ENCODE measurements at regions not wholly inside any gene's neighbourhood (a gene's known extent, or its start where the extent isn't known, plus 50 kb on each side); places are given as distances from the start of the nearest gene placed in this dataset.
"Not testable (repeated sequence)": the region's sequence is repeated elsewhere in the genome, so short reads cannot be mapped to it uniquely, and the experiment has no call there.

DNA sequence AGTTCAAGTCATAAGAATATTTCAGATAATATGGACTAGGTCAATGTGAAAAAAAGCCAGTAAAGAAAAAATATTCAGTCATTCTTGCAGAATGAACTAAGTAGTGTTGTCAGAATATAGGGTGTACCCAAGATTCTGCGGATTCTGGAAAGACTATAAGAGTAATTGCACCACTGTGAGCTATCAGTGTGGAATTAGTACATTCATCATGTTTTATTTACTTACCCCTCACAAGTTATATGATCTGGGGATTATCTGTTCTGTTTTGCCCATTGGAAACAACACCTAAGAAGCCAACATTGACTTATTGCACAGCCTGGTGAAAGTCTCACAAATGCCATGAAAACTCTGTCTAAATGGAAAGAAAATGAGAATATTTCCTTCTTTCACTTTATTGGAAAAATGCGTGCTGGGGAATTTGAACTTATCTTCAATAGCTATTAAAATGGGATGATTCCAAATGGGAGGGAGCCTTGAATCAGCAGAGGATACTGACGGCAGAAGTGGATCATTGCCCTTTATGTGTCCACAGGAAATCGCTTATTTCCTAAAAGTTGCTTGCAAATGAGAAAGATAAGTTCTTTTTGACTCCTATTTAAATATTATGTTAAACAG, 563.3 kb upstream of the POM121L12 start:
- no peak for DNase-seq

DNA sequence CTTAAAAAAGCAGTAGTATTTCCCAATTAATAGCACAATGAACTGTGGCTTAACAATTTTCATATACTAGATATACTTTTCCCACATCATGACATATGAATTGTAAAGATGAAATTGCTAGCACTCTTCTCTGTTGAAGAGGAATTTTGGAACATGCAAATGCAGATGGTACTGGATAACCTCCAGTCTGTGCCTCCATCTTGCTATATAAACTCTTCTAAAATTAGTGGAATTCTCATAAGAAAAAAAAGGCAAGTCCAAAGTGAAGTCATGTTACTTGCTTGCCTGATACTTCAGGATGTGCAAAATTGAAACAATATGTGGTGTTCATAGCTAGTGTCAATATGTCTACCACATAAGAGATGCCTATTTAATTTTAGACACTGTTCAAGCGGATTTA, 570.2 kb upstream of the POM121L12 start:
- DNase-seq = no peak

- no peak for DNase-seq
Measured at GRCh38 chr7:52463341-52463740, 572.1 kb upstream of the POM121L12 start.

DNA sequence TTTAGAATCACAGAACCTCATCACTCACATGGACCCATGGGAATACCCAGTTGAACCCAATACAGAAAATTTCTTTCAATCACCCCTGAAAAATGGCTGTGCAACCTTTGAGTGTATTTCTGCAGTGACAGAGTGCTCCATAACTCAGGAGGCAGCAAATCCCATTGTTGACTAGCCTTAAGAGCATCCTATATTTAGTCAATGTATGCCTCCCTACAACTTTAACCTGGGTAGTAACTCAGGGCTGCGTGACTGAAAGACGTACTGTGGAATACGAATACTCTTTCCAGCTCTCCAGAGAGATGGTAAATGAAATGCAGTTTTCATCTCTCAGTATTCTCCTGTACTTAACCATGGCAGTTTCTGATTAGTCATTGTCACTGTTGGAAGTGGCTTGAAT, 573.0 kb upstream of the POM121L12 start:
- no peak for DNase-seq

- no peak for DNase-seq
Measured at GRCh38 chr7:52455571-52455970, 579.9 kb upstream of the POM121L12 start.

GRCh38 chr7:52450816-52451215, 584.6 kb upstream of the POM121L12 start:
- no peak for DNase-seq

GRCh38 chr7:52447581-52448180, 587.8 kb upstream of the POM121L12 start:
- no peak for DNase-seq

DNA sequence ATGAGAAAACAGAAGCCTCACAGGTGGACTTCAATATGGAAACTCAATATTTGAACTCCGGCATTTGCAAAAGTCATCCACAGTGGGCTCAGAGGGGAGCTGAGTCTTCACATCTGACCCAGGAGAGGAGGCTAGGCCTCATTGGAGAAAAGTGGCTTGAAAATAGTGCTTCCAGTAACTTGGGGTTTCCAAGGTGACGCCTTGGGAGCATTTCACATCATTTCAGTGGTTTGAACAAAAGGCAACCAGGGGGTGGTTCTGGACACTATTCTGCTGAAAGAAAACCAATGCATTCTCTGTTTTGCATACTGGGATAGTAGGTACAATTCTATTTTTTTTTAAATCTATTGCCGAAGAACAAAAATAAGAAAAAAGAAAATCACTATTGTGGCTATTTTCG, 599.2 kb upstream of the POM121L12 start:
- DNase-seq = no peak

DNA sequence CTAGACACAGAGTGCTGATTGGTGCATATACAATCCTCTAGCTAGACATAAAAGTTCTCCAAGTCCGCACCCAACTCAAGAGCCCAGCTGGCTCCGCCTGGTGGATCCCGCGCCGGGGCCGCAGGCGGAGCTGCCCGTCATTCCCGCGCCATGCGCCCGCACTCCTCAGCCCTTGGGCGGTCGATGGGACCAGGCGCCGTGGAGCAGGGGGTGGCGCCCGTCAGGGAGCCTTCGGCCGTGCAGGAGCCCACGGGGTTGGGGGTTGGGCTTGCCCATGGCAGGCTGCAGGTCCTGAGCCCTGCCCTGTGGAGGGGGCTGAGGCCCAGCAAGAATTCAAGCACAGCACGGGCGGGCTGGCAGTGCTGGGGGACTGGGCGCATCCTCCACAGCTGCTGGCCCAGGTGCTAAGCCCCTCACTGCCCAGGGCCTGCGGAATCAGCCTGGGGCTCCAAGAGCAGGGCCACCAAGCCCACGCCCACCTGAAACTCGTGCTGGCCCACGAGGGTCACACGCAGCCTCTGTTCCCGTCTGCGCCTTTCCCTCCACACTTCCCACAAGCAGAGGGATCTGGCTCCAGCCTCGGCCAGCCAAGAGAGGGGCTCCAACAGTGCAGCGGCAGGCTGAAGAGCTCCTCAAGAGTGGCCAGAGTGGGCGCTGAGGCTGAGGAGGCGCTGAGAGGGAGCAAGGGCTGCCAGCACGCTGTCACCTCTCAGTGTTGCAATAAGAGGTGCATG, 604.2 kb upstream of the POM121L12 start:
- DNase-seq = no peak

GRCh38 chr7:52423251-52423650, 612.2 kb upstream of the POM121L12 start:
- no peak for DNase-seq

DNA sequence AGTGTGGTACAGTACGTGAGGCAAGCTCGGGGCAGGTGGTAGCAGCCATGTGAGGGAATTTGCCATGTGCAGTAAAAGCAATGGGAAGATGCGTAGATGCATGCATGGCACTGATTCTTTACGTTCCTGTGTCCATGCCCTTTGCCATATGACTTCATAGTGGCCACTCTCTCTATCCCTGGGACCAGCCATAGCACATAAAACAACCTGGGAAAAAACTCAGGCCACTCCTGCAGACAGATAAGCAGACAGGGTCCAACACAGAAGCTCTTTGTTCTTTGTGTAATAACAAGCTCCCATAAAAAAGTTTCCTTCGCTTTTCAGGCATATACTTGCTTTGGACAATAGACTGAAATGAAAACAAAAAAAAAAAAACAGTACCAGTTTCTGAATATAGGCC, 622.4 kb upstream of the POM121L12 start:
- no peak for DNase-seq

- DNase-seq = no peak
Measured at GRCh38 chr7:52410032-52410431, 625.4 kb upstream of the POM121L12 start.

GRCh38 chr7:52406808-52407207, 628.6 kb upstream of the POM121L12 start:
- DNase-seq = no peak

GRCh38 chr7:52382731-52383130, 652.7 kb upstream of the POM121L12 start:
- no peak for DNase-seq

DNA sequence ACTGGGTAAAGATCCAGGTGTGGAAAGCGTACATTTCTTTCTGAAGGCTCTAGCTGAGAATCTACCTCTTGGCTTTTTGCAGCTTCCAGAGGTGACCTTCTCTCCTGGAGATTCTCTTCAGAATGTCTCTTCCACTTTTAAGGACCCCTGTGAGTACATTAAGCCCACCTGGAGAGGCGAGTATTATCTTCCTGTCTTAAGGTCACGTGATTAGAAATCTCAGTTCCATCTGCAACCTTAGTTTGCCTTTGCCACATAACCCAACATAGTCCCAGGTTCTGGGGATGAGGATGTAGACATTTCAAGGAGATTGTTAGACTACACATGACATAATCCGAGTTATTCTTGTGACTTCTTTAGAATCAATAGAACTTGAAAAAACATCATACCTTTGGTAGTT, 665.5 kb upstream of the POM121L12 start:
- no peak for DNase-seq

- DNase-seq = no peak
Measured at GRCh38 chr7:52365349-52365748, 670.1 kb upstream of the POM121L12 start.

GRCh38 chr7:52362521-52362920, 672.9 kb upstream of the POM121L12 start:
- DNase-seq = no peak

- no peak for DNase-seq
Measured at GRCh38 chr7:52360541-52360940, 674.9 kb upstream of the POM121L12 start.

DNA sequence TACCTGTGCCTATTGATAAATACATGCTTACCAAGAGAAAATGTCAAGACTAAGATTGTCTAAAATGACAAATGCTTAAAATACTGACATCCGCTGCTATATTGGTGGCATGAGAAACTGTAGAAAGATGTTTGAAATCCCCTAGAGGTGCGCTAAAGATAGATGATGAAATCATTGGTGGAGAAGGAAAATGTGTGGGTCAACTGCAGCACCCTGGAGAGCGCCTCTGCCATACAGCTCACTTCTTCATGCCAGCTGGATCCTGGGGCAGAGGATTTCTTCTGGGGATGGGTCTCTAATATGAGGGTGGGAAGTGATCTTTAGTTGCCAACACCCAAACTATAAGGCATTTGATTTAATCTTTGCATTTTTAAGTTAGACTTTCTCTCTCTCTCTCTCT, 680.4 kb upstream of the POM121L12 start:
- DNase-seq = no peak

DNA sequence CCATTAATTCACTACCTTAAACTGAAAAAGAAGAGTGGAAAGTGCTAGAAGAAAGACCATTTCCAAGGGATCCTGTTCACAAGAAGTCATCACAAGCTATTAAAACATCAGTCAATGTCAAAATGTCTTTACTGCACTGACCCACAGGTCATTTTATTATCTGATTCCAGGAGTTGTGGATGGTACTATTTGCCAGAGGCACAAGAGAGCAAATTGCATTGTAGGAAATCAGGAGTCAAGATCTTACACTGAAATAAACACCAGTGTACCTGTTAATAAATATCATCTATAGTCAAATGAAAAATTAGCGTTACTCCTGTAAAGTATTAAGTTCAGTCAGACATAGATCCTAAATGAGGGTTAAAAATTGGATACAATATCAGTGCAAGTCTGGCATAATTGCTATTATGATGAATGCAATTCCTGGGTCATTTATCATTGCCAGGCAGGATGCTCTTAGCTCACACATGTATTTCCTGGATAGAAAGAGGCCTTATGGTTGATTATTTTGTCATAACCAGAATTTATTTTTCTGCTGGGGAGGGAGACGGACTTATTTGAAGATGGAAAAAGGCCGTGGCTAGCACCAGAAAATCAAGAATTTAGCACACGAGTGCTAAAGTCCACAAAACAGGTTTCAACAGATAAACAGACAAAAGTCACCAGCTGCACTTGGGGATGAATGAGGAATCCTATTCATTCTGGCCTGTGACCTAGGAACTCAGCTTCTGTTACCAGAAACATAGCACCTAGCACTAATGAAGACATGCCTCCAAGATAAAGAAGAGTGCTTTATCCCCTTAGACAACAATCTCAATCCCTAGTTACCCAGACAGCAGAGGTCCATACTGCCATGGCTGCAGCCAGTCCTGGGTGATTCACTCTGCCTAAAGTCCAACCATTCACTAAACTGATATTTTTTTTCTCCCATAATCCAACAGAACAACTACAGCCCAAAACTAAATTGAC, 683.1 kb upstream of the POM121L12 start:
- no peak for DNase-seq

- DNase-seq = no peak
Measured at GRCh38 chr7:52344015-52344414, 691.4 kb upstream of the POM121L12 start.

GRCh38 chr7:52340067-52340466, 695.4 kb upstream of the POM121L12 start:
- DNase-seq = no peak

DNA sequence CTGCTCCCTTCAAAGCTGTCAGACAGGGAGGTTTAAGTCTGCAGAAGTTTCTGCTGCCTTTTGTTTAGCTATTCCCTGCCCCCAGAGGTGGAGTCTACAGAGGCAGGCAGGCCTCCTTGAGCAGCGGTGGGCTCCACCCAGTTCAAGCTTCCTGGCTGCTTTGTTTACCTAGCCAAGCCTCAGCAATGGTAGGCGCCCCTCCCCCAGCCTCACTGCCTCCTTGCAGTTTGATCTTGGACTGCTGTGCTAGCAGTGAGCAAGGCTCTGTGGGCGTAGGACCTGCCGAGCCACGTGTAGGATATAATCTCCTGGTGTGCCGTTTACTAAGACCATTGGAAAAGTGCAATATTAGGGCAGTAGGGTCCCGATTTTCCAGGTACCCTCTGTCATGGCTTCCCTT, 707.1 kb upstream of the POM121L12 start:
- DNase-seq = not testable (repeated sequence)
